Calu3 (cell line): ENCODE measurements at regions not wholly inside any gene's neighbourhood (a gene's known extent, or its start where the extent isn't known, plus 50 kb on each side); places are given as distances from the start of the nearest gene placed in this dataset.

ENCODE experiments used
- BruUV-seq: library from RNA; stranded (reverse); fragments of 400-500 nt; replicated peaks from 2 replicates; lab custom pipeline; 2021; lab: Mats Ljungman, UMichigan
- CTCF ChIA-PET: fragments of 300-600 bp; sonication (Branson Sonifier 250); formaldehyde crosslinking; loops from one replicate; lab custom pipeline; 2022; ENCODE audit warnings: antibody characterized with exemption; lab: Charles Lee
- DNase-seq: peaks from one replicate; pipeline ENCODE4 v3.0.0; 2022
- H3K27ac Mint-ChIP-seq: one replicate; pipeline ENCODE4 v1.8.0; 2022; ENCODE audit warnings: mixed read lengths; ENCODE audit not compliant: unreplicated experiment
- H3K27me3 Mint-ChIP-seq: one replicate; pipeline ENCODE4 v1.8.0; 2022; ENCODE audit warnings: mixed read lengths; ENCODE audit not compliant: unreplicated experiment
- H3K36me3 Mint-ChIP-seq: one replicate; pipeline ENCODE4 v1.8.0; 2022; ENCODE audit warnings: mild to moderate bottlenecking, moderate library complexity, mixed read lengths; ENCODE audit not compliant: insufficient read depth, unreplicated experiment
- H3K4me1 Mint-ChIP-seq: one replicate; pipeline ENCODE4 v1.8.0; 2022; ENCODE audit warnings: mild to moderate bottlenecking, low read depth, mixed read lengths; ENCODE audit not compliant: unreplicated experiment
- H3K4me3 Mint-ChIP-seq: one replicate; pipeline ENCODE4 v1.8.0; 2022; ENCODE audit warnings: mild to moderate bottlenecking, low read depth, moderate library complexity, mixed read lengths; ENCODE audit not compliant: unreplicated experiment
- H3K9me3 Mint-ChIP-seq: one replicate; pipeline ENCODE4 v1.8.0; 2022; ENCODE audit warnings: low read depth, mixed read lengths; ENCODE audit not compliant: unreplicated experiment
- intact Hi-C: fragments of 100-400 bp; cut with micrococcal nuclease; formaldehyde crosslinking; loops from one replicate; pipeline ENCODE4 v1.10.0; 2022; ENCODE audit not compliant: unreplicated experiment
- TF ChIP-seq, protein P1 (sequence below): fragments of 200-600 bp; IDR thresholded peaks from one replicate; pipeline ENCODE4 v1.8.0; 2022; ENCODE audit warnings: antibody characterized with exemption; ENCODE audit not compliant: unreplicated experiment

DNA sequence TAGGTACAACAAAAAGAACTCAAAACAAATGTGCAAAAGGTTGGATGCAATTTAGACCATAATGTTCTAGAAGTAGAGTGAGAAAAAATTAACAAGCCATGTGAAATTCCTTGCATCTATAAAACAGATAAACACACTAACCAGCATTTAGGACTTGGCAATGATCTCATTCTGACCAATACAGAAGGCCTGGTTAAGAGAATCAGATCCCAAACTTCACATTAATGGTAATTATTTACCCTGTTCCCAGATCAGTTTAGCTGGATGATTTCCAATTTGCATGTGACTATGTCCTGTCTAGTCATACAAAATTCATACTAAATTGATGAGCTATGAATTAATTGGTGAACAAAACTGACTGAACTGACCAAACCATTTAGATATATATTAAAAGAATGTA lies 98.4 kb upstream of the FIGN start:
- H3K36me3 Mint-ChIP-seq: no peaks in the 10 kb centered on the region
- intact Hi-C loops: no loop called here
- CTCF ChIA-PET: no interaction called here

DNA sequence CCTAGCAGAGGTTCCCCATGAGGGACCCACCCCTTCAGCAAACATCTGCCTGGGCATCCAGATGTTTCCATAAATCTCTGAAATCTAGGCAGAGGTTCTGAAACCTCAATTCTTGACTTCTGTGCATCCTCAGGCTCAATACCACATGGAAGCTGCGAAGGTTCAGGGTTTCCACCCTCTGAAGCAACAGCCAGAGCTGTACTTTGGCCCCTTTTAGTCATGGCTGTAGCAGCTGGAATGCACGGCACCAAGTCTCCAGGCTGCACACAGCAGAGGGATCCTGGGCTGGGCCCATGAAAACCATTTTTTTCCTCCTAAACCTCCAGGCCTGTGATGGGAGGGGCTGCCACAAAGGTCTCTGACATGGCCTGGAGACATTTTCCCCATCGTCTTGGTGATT lies 93.0 kb upstream of the FIGN start:
- peaks cover 4% of the 10 kb centered on the region for H3K9me3 Mint-ChIP-seq
- BruUV-seq: no TSS peak
- DNase-seq: no peak
- no peaks in the 10 kb centered on the region for H3K27me3 Mint-ChIP-seq
- TF ChIP-seq, protein P1, sequence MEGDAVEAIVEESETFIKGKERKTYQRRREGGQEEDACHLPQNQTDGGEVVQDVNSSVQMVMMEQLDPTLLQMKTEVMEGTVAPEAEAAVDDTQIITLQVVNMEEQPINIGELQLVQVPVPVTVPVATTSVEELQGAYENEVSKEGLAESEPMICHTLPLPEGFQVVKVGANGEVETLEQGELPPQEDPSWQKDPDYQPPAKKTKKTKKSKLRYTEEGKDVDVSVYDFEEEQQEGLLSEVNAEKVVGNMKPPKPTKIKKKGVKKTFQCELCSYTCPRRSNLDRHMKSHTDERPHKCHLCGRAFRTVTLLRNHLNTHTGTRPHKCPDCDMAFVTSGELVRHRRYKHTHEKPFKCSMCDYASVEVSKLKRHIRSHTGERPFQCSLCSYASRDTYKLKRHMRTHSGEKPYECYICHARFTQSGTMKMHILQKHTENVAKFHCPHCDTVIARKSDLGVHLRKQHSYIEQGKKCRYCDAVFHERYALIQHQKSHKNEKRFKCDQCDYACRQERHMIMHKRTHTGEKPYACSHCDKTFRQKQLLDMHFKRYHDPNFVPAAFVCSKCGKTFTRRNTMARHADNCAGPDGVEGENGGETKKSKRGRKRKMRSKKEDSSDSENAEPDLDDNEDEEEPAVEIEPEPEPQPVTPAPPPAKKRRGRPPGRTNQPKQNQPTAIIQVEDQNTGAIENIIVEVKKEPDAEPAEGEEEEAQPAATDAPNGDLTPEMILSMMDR: no peak
- H3K4me1 Mint-ChIP-seq: peaks cover 8% of the 10 kb centered on the region
- no peaks in the 10 kb centered on the region for H3K36me3 Mint-ChIP-seq
- no peak overlapping the region for H3K27ac Mint-ChIP-seq
- CTCF ChIA-PET: no interaction called here
- H3K4me3 Mint-ChIP-seq: no peak overlapping the region
- intact Hi-C loops: no loop called here

More for the DNA sequence above, 98.4 kb upstream of the FIGN start:
- BruUV-seq: no TSS peak
- no peak overlapping the region for H3K4me3 Mint-ChIP-seq
- TF ChIP-seq, protein P1: no peak
- H3K27ac Mint-ChIP-seq: no peak overlapping the region
- no peaks in the 10 kb centered on the region for H3K4me1 Mint-ChIP-seq
- DNase-seq: no peak
- peaks cover 4% of the 10 kb centered on the region for H3K9me3 Mint-ChIP-seq
- no peaks in the 10 kb centered on the region for H3K27me3 Mint-ChIP-seq

DNA sequence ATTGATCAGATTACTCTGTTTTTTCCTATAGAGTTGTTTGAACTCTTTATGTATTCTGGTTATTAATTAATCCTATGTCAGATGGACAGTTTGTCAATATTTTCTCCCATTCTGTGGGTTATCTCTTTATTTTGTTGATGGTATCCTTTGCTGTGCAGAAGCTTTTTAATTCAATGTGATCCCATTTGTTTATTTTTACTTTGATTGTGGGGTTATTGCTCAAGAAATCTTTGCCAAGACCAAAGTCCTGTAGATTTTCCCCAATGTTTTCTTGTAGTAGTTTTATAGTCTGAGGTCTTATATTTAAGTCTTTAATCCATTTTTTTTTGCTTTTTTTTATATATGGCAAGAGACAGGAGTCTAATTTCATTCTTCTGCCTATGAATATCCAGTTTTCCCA lies 86.2 kb upstream of the FIGN start:
- no TSS peak for BruUV-seq
- CTCF ChIA-PET: no interaction called here
- intact Hi-C loops: no loop called here
- H3K36me3 Mint-ChIP-seq: no peaks in the 10 kb centered on the region
- peaks cover 4% of the 10 kb centered on the region for H3K4me1 Mint-ChIP-seq
- H3K27ac Mint-ChIP-seq: no peak overlapping the region
- H3K4me3 Mint-ChIP-seq: no peak overlapping the region
- DNase-seq: no peak
- no peaks in the 10 kb centered on the region for H3K27me3 Mint-ChIP-seq
- TF ChIP-seq, protein P1: no peak
- peaks cover 3% of the 10 kb centered on the region for H3K9me3 Mint-ChIP-seq

DNA sequence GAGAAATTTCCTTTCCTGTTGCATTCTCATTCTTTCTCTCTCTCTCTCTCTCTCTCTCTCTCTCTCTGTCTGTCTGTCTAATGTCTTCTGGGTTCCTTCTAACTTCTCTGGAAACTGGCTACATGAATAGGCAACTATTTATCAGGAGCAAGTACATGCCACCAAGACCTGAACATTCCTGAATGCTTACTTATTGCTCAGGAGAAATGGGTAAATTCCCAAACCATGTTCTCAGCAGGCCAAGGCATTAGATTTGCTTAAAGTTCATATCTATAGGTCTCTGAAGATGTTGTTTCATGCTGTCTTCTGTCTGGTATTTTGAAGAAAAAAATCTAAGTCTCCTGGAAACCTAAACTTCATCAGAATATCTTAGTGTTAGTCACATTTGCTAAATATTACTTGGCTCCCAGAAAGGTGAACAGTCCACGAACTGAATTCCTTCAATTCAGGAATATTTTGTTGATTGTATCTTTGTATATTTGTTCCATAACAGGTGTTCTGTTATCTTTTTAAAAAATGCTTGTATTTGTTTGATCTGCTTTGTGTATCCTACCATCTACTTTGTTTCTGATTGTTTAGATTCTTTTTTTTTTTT lies 77.2 kb upstream of the FIGN start:
- peaks cover 8% of the 10 kb centered on the region for H3K4me1 Mint-ChIP-seq
- intact Hi-C loops: no loop called here
- peaks cover 11% of the 10 kb centered on the region for H3K9me3 Mint-ChIP-seq
- TF ChIP-seq, protein P1: no peak
- H3K27ac Mint-ChIP-seq: no peak overlapping the region
- no peak for DNase-seq
- H3K4me3 Mint-ChIP-seq: no peak overlapping the region
- no peaks in the 10 kb centered on the region for H3K36me3 Mint-ChIP-seq
- H3K27me3 Mint-ChIP-seq: no peaks in the 10 kb centered on the region
- no TSS peak for BruUV-seq
- CTCF ChIA-PET: no interaction called here
